HG02970 (cell line): ENCODE measurements at regions not wholly inside any gene's neighbourhood (a gene's known extent, or its start where the extent isn't known, plus 50 kb on each side); places are given as distances from the start of the nearest gene placed in this dataset.

Source experiments
- ATAC-seq: cut with Tn5 transposase; IDR thresholded peaks from one replicate; pipeline ENCODE4 v1.9.1; 2021; ENCODE audit warnings: mild to moderate bottlenecking, moderate library complexity, moderate number of reproducible peaks; ENCODE audit not compliant: unreplicated experiment, low FRiP score

DNA sequence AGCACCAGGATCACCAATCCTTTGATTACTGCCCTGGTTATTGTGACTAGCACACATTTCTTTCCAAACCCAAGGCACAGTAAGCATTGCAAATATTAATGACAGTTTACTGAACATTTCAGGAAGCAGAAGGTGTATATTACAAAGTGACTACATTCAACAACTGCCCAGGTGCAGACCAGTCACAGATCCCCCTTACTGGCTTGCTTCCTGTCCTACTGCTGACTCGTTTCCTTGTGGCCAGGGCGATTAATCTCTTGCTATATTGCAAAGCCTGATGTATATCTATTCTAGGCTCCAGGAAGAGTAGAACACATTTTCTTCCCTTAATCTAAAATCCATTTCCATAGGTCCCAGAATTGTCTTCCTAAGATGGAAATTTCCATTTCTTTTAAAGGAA lies 77.2 kb upstream of the EPHA7 start:
- ATAC-seq: no peak

DNA sequence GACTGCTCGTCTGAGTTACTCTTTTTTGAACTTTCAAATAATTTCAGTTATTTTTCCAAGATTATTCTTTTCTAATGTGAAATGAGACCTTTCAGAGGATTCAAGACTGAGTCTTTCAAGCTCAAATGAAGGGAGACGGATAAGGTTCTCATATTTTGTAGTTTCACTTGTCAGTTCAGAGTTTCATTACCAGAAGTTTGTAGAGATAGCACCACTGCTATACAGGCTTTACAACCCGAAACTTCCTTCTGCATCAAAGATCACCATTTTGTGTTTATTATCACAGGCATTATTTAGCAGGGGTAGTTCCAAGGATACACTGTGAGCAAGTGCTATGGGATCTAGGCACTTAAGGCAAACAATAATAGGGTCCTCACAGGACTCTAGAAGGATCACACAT lies 74.7 kb upstream of the EPHA7 start:
- ATAC-seq: no peak

GRCh38 chr6:93474733-93475179 lies 55.4 kb upstream of the EPHA7 start:
- no peak for ATAC-seq

- ATAC-seq: no peak
Observed at GRCh38 chr6:93471281-93471680, 51.9 kb upstream of the EPHA7 start.
